ENCODE measurements at regions not wholly inside any gene's neighbourhood (a gene's known extent, or its start where the extent isn't known, plus 50 kb on each side); places are given as distances from the start of the nearest gene placed in this dataset.

GRCh38 chr2:217669831-217670230, 333.0 kb downstream of the TNS1 start:
- TF ChIP-seq SNRNP70 (IDR thresholded peaks at IDR 0.05; ENCODE audit: low read depth, low read length) (no peak), CSRNP1 (CRISPR knock-in tag; IDR thresholded peaks at IDR 0.05) (no peak), BRCA1 (CRISPR knock-in tag; IDR thresholded peaks at IDR 0.05) (no peak), PATZ1 (CRISPR knock-in tag; IDR thresholded peaks at IDR 0.05) (no peak), ZNF557 (CRISPR knock-in tag; IDR thresholded peaks at IDR 0.05) (no peak), ZNF484 (CRISPR knock-in tag; IDR thresholded peaks at IDR 0.05; ENCODE audit: borderline replicate concordance, low read depth) (no peak), STAG1 (CRISPR knock-in tag; IDR thresholded peaks at IDR 0.05) (no peak), IRF2 (CRISPR knock-in tag; IDR thresholded peaks at IDR 0.05) (no peak), ZC3H4 (CRISPR knock-in tag; IDR thresholded peaks at IDR 0.05; ENCODE audit: borderline replicate concordance) (no peak), FOXP1 (IDR thresholded peaks at IDR 0.05) (no peak), FOXP1 (CRISPR knock-in tag; IDR thresholded peaks at IDR 0.05) (no peak), DDIT3 (CRISPR knock-in tag; IDR thresholded peaks at IDR 0.05) (no peak), ZNF549 (CRISPR knock-in tag; IDR thresholded peaks at IDR 0.05) (no peak)
- H3K36me3 ChIP-seq (replicated peaks in 1 of 2; ENCODE audit: control insufficient read depth in 1 of 2, insufficient read depth in 2 of 2, low read length in 2 of 2) = no peaks in the 10 kb centered on the region
- intact Hi-C loops (cut with micrococcal nuclease; ENCODE audit: unreplicated experiment) (no loop called here), in situ Hi-C loops (cut with HindIII; ENCODE audit: extremely low pct_ligation_motif_present, low pct_unique_long_range_greater_than_20kb) (no loop called here)
- FAIRE-seq (no peak), ATAC-seq (no peak), DNase-seq (ENCODE audit: low spot score) (no peak)
- 7% methylated on average over 3 of the region's 3 CpGs for WGBS (ENCODE audit: low lambda C conversion rate)
- BruUV-seq (replicated peaks) = no TSS peak
- no peaks in the 10 kb centered on the region for H3K9me3 ChIP-seq (ENCODE audit: low read length)
- no peak overlapping the region for H3K9ac ChIP-seq (ENCODE audit: insufficient read depth, low read depth, low read length)
- H3K4me2 ChIP-seq (ENCODE audit: low read depth, low read length) = no peak overlapping the region
- H3K27ac ChIP-seq (ENCODE audit: extremely low read length, insufficient read depth, low read length) = no peak overlapping the region
- CTCF ChIA-PET (ENCODE audit: low intra/inter-chr PET ratio, low total read pairs) = no interaction called here
- POLR2A ChIA-PET = no interaction called here
- H3K4me3 ChIP-seq (replicated peaks in 1 of 3; ENCODE audit: insufficient read depth in 1 of 3, low read depth in 2 of 3, low read length in 3 of 3) = no peak overlapping the region
- no peak overlapping the region for H2AFZ ChIP-seq (ENCODE audit: low read length)
- H3K79me2 ChIP-seq (ENCODE audit: insufficient read depth, low read length) = no peaks in the 10 kb centered on the region
- no peaks in the 10 kb centered on the region for H3K4me1 ChIP-seq (ENCODE audit: insufficient read depth, low read length)
- peaks cover 0 to 6% of the 10 kb centered on the region in 2 experiments; a peak in 3 of 5 replicates for H3K27me3 ChIP-seq (ENCODE audit: control insufficient read depth in 1 of 2, insufficient read depth in 2 of 2, low read length in 2 of 2)
- no peaks in the 10 kb centered on the region; the same call in 1 of the 2 replicates for H4K20me1 ChIP-seq (ENCODE audit: insufficient read depth, low read length)
